Mesothelial cell of epicardium (in vitro differentiated cells): ENCODE measurements at regions not wholly inside any gene's neighbourhood (a gene's known extent, or its start where the extent isn't known, plus 50 kb on each side); places are given as distances from the start of the nearest gene placed in this dataset.
A peak's percentile ranks its signal among the peaks of the same experiment; 100 is the strongest.

Experiments
- DNase-seq, 2 experiments: peaks; one replicate each; pipeline ENCODE4 v3.0.0; 2021; ENCODE audit warnings: low spot score in 2 of 2; ENCODE audit not compliant: unreplicated experiment in 2 of 2
- H3K27ac Mint-ChIP-seq: 2 replicates; pipeline ENCODE4 v1.8.0; 2021; ENCODE audit warnings: mixed read lengths
- H3K27me3 Mint-ChIP-seq: 2 replicates; pipeline ENCODE4 v1.8.0; 2021; ENCODE audit warnings: low read depth, mixed read lengths
- H3K36me3 Mint-ChIP-seq: 2 replicates; pipeline ENCODE4 v1.8.0; 2021; ENCODE audit warnings: mixed read lengths
- H3K4me1 Mint-ChIP-seq: 2 replicates; pipeline ENCODE4 v1.8.0; 2021; ENCODE audit warnings: mixed read lengths
- H3K4me3 Mint-ChIP-seq: 2 replicates; pipeline ENCODE4 v1.8.0; 2021; ENCODE audit warnings: mild to moderate bottlenecking, moderate library complexity, mixed read lengths
- H3K9me3 Mint-ChIP-seq: 2 replicates; pipeline ENCODE4 v1.8.0; 2021; ENCODE audit warnings: mixed read lengths
- CTCF ChIP-seq: fragments of 200-600 bp; sonication (generic); IDR thresholded peaks from one replicate; pipeline ENCODE4 v1.5.0; 2021; ENCODE audit warnings: antibody characterized with exemption; ENCODE audit not compliant: unreplicated experiment

- Mint-ChIP-seq H3K36me3 (peaks cover 1% of the 10 kb centered on the region), H3K27me3 (no peaks in the 10 kb centered on the region), H3K9me3 (peaks cover 11% of the 10 kb centered on the region), H3K4me3 (no peak overlapping the region), H3K4me1 (no peaks in the 10 kb centered on the region), H3K27ac (no peak overlapping the region)
- DNase-seq: no peak
- no peak for TF ChIP-seq CTCF
These were observed 339.2 kb upstream of the PMFBP1 start for GRCh38 chr16:72511171-72511570.

GRCh38 chr16:72508191-72508590 lies 336.2 kb upstream of the PMFBP1 start:
- no peak for DNase-seq
- H3K27me3 Mint-ChIP-seq: no peaks in the 10 kb centered on the region
- H3K4me3 Mint-ChIP-seq: no peak overlapping the region
- peaks cover 1% of the 10 kb centered on the region for H3K36me3 Mint-ChIP-seq
- H3K4me1 Mint-ChIP-seq: no peaks in the 10 kb centered on the region
- H3K9me3 Mint-ChIP-seq: peaks cover 11% of the 10 kb centered on the region
- H3K27ac Mint-ChIP-seq: no peak overlapping the region
- TF ChIP-seq CTCF: no peak

- no peak for TF ChIP-seq CTCF
- H3K4me3 Mint-ChIP-seq: no peak overlapping the region
- no peaks in the 10 kb centered on the region for H3K27me3 Mint-ChIP-seq
- DNase-seq: no peak
- H3K27ac Mint-ChIP-seq: peak overlapping the region; percentile 60
- peaks cover 26% of the 10 kb centered on the region for H3K4me1 Mint-ChIP-seq
- peaks cover 1% of the 10 kb centered on the region for H3K36me3 Mint-ChIP-seq
- peaks cover 2% of the 10 kb centered on the region for H3K9me3 Mint-ChIP-seq
These were observed 330.6 kb upstream of the PMFBP1 start for GRCh38 chr16:72502594-72503005.

- Mint-ChIP-seq H3K27me3 (no peaks in the 10 kb centered on the region), H3K36me3 (peaks cover under 1% of the 10 kb centered on the region), H3K9me3 (no peaks in the 10 kb centered on the region), H3K27ac (peak overlapping the region; percentile 60), H3K4me1 (peaks cover 26% of the 10 kb centered on the region), H3K4me3 (no peak overlapping the region)
- TF ChIP-seq CTCF: peak; percentile 35
- peak; percentile 28 to 50 for DNase-seq
These were observed 330.0 kb upstream of the PMFBP1 start for GRCh38 chr16:72501739-72502593.

- Mint-ChIP-seq H3K27ac (peak overlapping the region; percentile 35), H3K4me3 (no peak overlapping the region), H3K27me3 (no peaks in the 10 kb centered on the region), H3K36me3 (no peaks in the 10 kb centered on the region), H3K4me1 (peaks cover 26% of the 10 kb centered on the region), H3K9me3 (no peaks in the 10 kb centered on the region)
- no peak for TF ChIP-seq CTCF
- no peak for DNase-seq
These were observed 328.6 kb upstream of the PMFBP1 start for GRCh38 chr16:72500545-72500944.
